ENCODE measurements at regions not wholly inside any gene's neighbourhood (a gene's known extent, or its start where the extent isn't known, plus 50 kb on each side); places are given as distances from the start of the nearest gene placed in this dataset.

DNA sequence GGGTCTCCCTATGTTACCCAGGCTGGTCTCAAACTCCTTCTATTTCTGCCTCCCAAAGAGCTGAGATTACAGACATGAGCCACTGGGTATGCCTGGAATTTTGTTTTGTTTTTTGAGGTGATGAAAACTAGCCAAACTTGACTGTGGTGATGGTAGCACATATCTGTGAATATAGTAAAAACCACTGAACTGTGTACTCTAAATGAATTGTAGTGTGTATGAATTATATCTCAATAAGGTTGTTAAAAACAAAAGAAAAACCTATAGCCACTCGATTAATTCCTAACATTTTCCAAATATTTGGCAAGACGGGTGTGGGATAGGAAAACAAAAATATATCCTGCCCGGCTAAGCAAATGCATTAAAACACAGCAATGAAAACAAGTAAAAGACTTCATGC, 1302.3 kb upstream of the CHAC2 start:
- TF ChIP-seq, protein P1, sequence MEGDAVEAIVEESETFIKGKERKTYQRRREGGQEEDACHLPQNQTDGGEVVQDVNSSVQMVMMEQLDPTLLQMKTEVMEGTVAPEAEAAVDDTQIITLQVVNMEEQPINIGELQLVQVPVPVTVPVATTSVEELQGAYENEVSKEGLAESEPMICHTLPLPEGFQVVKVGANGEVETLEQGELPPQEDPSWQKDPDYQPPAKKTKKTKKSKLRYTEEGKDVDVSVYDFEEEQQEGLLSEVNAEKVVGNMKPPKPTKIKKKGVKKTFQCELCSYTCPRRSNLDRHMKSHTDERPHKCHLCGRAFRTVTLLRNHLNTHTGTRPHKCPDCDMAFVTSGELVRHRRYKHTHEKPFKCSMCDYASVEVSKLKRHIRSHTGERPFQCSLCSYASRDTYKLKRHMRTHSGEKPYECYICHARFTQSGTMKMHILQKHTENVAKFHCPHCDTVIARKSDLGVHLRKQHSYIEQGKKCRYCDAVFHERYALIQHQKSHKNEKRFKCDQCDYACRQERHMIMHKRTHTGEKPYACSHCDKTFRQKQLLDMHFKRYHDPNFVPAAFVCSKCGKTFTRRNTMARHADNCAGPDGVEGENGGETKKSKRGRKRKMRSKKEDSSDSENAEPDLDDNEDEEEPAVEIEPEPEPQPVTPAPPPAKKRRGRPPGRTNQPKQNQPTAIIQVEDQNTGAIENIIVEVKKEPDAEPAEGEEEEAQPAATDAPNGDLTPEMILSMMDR (IDR thresholded peaks at IDR 0.05), result no peak
- TF ChIP-seq EP300 (IDR thresholded peaks at IDR 0.05) (no peak), POLR2A (IDR thresholded peaks at IDR 0.05) (no peak)
